NOMO-1 (cell line): ENCODE measurements at regions not wholly inside any gene's neighbourhood (a gene's known extent, or its start where the extent isn't known, plus 50 kb on each side); places are given as distances from the start of the nearest gene placed in this dataset.

Experiments
- DNase-seq, 2 experiments: peaks; one replicate each; lab custom pipeline; 2025; ENCODE audit not compliant: unreplicated experiment in 2 of 2; lab: John Stamatoyannopoulos, UW

DNA sequence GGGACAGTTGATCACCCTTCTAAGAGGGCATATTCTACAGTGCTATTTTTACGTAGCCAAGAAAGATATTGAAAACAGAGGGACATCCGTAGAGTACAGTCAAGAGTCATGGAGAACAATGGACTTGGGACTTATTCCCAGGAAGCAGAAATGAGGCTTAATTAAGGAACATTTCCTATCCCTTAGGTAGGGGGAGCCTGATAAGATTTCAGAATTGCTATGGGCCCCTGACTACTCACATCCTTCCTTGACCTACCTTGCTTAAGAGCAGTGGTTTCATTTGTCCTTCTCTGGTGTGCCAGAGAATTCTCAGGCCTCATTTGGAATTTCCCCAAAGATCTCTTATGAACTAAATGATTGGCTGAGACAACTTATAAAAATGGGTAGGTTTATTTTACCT is 189.5 kb upstream of the DTNBP1 start:
- DNase-seq, result no peak

DNA sequence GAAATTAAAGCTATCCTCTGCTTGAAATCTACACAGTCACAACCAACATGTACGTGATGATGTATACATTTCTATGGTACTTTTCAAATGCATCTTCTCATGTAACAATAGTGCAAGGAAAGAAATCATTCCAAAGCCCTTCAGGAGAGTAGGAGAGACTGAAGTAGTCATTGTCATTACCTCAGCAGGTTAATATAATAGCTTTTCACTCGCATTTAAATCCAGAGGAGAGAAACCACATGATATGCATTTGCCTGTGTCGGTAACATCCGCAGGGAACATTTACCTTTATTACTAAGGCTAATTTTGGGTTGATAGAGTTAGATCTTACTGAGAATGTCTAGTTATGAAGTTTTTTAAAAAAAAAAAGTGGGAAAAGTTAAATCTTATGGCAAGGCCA is 186.6 kb upstream of the DTNBP1 start:
- DNase-seq, result no peak

DNA sequence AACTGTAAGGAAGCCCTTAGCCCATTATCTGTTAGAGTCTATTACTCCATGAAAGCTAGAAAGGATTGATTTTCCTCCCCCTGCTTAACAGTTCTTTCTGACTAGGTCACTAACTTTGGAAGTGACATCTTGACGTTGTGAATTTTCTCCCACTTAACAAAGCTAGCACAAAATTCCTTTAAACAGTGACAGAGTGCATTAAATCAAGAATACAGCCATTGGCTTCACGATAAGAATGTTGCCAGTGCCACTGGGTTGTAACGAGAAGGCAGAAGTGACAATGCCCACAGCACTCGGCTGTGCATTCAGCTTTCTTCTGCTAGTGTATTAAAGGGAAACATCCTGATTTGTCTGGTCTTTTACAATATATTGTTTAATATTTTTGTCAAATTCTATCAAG is 182.7 kb upstream of the DTNBP1 start:
- DNase-seq, result no peak

DNA sequence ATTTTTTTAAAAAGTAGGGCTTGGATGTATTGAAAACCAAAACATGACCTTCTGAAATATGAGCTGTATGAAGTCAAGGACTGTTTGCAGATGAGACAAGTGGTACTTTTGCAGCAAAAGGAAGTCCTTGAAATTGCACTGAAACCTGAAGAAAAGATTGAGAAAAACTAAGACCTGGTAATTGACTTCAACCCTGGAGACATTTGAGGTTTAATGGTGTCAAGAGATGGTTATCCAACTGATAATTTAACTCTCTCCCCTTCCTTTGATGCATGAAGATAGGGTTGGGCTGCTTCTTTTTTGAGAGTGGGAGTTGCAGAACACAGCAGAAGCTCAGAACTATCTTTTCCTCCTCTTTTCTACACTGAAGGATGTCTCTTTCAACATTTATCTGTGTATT is 180.9 kb upstream of the DTNBP1 start:
- no peak for DNase-seq

DNA sequence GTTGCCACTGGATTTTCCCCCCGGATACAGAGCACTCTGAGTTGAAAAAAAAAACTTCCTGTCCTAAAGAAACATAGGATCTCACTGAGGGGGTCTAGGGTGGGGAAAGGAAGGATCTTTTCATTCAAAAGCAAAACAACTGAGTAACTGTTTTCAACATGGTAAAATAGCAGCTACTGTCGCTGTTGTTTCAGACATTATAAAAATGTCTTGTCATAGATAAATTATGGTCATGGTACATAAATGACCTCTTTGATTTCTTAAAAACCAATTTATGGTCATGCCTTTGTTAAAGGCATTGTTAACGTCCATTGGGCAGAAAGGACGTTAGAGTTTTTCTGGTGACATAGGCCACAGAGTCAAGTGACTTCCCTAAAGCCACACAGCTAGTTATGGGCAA is 180.4 kb upstream of the DTNBP1 start:
- DNase-seq, result no peak

DNA sequence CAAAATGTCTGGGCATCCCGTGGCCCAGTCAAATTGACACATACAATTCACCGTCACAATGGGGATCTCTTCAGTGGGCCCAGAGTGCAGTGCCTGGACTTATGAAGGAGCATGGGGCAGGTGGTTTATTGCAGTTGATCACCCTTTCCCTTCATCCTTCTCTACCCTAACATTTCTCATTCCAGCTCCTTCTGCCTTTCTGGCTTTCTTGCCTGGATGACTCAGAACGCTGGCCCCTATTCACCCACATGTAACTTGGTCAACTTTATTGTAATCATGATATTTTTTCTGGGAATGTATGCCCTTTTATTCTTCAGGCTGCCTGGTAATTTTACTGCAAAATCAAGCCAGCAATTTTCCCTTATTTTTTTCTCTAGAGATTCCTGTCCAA is 179.9 kb upstream of the DTNBP1 start:
- DNase-seq, result no peak

DNA sequence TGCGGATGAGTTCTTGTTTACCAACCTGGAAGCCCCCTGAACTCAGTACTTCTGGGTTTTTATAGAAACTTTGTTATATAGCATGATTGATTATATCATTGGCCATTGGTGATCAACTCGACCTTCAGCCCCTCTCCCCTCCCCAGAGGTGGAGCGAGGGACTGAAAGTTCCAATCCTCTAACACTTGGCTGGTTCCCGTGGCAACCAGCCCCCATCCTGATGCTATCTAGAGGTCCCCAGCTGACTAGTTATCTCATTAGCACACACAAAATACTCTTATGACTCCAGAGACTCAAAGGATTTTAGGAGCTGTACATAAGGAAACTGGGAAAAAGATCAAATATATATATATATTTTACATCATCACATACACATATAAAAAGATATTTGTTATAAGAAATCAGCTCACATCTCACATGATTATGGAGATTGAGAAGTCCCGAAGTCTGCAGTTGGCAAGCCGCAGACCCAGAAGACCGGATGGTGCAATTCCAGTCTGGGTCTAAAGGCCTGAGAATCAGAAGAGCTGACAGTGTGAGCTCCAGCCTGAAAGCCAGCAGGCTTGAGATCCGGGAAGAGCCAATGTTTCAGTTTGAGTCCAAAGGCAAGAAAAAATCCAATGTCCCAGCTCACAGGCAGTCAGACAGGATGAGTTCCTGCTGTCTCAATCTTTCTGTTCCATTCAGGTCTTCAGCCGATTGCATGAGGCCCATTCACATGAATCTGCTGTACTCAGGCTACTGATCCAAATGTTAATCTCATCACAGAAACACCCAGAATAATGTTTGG is 179.3 kb upstream of the DTNBP1 start:
- no peak for DNase-seq

DNA sequence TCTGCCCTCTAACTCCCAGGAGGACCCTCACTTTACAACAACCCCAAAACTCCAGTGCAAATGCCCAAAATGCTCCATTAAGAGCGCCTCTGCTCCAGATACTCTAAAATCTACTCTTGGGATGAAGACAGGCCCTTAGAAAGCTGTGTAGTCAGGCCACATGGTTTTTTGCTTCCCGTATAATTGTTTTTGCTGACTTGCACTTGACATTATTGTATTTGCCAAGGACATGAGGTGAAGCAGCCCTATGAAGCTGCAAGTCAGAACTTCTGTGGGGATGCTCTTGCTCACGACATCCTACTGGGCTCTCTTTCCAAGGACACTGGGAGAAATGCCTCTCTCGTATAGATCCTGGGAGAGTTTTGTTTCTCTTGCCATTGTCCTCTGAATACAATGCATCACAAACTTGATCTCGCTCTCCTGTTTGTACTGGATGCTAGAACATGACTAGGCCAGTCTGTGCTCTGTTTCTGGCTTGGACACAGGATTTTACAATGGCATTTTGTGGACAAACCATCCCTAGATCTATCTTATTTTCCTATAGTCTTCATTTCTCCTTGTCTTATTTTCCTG is 177.2 kb upstream of the DTNBP1 start:
- no peak for DNase-seq

DNA sequence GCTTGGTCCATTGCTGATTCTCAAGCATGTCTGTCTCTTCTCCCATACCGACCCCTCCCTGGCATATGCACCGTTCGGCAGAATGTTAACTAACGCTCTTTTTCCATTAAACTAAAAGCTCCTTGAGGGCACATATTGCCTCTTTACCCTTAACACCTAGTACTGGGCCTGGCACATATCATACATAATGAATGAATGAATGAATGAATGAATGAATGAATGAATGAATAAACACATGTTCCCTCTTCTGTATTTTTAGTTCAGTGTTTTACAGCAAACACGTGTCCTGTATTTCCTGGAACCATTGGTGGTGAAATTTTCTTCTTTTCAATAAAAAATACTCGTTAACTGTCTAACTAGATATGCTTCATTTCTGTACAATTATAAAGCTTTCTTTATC is 174.4 kb upstream of the DTNBP1 start:
- DNase-seq, result no peak

DNA sequence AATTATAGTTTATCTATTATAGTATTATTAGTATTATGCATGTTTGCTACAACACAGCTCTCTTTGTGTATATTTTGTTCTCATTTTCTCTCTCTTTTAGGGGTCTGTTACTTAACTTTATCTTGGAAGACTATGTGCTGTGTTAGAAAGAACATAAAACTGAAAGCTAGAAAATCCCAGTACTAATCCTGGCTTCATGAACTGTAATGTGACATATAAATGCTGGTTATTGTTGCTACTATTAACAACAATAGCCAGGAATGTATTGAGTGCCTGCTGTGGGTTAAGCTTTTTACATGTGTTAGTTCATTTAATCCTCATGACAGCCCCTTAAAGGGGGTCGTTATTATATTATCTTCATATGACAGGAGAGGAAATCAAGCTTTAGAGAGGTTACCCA is 170.0 kb upstream of the DTNBP1 start:
- DNase-seq, result no peak

DNA sequence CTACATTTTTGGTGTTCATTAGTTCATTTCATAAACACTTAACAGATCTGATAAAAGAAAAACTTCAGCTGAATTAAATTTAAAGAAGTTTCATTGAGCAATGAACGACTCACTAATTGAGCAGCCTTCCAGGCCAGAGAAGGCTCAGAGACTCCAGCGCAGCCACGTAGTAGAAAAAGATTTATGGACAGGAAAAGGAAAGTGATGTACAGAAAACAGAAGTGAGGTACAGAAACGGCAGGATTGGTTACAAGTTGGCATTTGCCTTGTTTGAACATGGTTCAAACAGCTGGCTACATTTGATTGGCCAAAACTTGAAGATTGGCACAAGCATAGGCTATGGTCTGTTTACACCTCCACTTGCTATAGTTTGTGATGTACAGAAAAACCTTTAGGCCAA is 166.3 kb upstream of the DTNBP1 start:
- DNase-seq, result peak; percentile 47 to 83

DNA sequence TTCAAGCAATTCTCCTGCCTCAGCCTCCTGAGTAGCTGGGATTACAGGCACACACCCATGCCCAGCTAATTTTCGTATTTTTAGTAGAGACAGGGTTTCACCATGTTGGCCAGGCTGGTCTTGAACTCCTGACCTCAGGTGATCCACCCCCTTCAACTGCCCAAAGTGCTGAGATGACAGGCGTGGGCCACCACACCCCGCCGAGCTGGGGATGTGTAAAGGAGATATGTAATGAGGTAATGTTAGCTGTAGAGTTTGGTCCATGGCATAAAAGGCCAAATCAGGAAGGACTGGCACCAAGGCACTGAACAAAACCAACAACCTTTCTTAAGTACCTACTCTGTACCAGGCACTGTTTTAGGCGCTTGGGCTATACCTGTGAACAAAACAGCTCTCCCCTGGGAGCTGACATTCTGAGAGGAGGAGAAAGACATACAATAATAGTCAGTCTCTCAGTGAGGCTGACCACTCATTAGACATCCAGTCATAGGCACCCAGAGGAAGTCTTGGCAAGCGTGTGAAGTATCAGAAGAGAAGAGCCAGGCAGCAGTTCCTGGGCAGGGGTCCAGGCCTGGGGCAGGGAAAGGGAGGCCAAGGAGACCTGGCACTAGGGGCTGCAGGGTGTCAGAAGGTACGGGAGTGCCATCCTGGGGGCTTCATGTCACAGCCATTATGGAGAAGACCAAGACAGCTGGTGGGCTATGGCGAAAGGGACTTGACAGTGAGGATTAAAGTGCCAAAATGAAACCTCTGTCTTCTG is 164.8 kb upstream of the DTNBP1 start:
- no peak for DNase-seq

DNA sequence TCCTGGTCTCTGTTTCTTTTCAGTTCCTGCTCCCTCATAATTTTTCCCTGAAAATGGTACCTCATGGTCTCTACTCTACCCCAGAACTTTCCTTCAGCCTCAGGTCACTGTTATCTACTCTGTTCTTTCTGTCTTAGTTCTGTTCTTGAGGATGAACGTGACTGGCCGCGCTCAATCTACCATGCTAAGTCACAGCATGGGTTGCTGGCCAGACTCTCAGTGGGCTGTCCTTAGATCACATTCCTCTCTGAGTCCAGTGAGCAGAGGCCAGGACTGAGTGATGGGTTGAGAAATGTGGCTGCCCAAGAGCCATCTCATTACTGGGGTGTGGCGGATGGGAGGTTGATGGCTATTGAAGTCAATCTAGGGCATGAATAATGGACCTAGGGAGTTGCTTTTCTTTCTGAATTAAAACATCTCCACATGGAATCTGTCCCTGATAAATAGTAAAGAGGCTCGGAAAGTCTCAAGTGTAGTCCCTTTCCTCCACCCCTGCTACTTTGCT is 164.0 kb upstream of the DTNBP1 start:
- DNase-seq, result no peak

DNA sequence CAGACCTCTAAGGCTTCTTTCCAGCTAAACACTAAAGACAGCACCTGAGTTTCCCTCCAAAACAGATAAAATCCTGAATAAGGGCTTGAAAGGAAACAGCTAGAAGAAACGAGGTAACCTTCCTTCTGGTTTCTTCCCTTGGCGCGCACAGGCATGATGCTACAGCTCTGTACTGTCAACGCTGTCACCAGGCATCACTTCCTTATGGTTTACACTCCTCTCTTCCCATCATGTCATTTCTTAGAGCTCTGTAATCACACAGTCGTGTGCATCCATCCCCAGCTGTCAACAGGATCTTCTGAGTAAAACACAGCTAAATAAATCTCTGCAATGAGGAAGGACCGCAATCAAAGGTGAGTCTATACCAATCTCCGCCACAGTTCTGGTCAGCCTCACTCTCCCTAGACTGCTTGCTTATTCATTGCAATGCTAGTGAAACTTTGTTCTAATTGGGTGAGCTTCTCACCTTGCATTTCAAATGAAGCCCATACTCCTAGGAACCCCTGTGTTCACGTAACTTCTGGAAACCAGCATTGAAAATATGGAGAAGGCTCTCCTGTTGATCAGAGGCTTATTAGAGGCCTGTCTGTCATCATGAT is 162.6 kb upstream of the DTNBP1 start:
- DNase-seq, result no peak

DNA sequence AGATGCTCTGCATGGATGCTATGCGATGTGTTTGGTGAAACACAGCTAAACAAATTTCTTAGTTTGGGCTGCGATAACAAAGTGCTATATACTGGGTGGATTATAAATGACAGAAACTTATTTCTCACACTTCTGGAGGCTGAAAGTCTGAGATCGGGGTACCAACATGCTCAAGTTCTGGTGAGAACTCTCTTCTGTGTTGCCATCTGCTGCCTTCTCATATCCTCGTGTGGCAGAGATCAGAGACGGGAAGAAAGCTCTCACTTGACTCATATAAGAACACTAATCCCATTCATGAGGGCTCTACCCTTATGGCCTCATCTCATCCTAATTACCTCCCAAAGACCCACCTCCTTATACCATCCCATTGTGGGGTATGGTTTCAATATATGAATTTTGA is 162.0 kb upstream of the DTNBP1 start:
- DNase-seq, result no peak

DNA sequence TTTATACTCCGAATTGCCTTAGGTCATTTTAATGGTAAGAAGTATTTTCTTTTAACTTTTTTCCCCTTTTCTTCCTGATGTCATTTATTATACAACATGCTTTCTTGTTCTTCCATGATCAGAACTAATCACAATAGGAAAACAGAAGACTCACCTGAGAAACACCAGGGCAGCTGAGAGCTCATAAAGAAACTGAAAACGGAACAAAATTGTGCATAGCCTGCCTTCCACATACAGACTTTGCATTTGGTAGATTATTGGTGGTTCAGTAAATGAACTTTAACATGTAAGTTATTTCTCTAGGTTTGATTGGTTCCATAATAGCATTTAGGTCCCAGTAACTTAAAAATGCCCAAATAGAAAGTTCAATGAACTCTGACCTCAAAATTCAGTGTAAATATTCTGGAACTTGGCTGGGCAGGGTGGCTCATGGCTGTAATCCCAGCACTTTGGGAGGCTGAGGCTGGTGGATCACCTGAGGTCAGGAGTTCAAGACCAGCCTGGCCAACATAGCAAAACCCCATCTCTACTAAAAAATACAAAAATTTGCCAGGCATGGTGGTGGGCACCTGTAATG is 161.1 kb upstream of the DTNBP1 start:
- DNase-seq, result no peak

DNA sequence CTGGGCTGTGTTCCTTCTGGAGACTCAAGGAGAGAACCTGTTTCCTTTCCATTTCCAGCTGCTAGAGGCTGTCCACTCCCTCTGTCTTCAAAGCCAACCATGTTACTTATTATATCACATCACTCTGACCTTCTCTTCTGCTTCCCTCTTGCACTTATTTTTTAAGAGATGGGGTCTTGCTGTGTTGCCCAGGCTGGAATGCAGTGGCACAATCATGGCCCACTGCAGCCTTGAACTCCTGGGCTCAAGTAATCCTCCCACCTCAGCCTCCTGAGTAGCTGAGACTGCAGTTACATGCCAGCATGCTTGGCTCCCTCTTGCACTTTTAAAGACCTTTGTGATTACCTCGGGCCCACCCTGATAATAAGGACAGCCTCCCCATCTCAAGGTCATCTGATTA is 160.0 kb upstream of the DTNBP1 start:
- DNase-seq, result no peak

DNA sequence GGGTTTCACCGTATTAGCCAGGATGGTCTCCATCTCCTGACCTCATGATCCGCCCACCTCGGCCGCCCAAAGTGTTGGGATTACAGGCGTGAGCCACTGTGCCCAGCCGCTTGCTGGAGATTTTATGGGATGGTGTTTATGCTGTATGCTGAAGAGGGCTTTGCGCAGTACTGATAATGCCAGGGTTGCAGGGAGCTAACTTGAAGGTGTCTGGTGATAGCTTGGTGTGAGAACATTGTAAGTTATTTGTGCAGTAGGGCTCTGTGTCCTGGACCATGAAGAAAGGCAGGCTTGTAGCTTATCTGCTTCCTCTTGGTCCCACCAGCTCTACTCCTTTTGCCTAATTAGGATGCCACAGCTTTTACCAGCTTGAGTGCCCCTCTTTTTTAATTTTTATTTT is 157.0 kb upstream of the DTNBP1 start:
- no peak for DNase-seq

DNA sequence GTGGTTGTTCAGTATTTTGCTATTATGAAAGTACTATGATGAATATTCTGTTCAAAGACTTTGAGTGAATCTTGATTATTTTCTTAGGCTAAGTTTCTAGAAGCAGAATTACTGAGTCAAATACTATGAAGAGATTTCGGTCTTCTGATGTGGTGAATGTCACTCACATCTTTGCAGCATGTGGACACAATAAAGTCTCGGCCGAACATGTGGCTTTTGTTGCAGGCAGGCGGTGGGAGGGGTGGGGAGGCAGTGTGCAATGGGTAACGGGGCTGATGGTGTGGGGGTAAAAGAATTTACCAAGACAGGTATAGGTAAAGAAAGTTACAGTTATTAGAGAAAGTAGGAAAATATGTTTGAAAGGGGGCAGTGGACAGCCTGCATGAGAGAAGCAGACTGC is 156.4 kb upstream of the DTNBP1 start:
- DNase-seq, result no peak

DNA sequence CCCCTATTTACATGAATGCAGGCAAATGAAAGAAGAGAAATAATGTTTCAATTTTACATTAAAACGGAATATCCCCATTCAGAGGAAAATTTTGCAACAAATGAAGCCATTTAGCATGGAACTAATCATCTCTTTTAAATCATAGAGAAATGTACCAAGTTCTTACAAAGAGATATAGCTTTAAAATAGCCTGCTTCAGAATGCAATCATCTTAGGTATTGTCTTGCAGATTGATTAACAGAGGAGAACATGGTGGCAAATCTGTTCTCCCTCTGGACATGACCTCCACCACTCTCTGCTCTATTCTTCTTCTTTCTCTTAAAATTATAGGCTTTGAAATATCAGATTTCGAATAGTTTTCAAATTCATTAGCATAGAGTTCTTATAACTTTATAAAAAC is 155.7 kb upstream of the DTNBP1 start:
- no peak for DNase-seq

DNA sequence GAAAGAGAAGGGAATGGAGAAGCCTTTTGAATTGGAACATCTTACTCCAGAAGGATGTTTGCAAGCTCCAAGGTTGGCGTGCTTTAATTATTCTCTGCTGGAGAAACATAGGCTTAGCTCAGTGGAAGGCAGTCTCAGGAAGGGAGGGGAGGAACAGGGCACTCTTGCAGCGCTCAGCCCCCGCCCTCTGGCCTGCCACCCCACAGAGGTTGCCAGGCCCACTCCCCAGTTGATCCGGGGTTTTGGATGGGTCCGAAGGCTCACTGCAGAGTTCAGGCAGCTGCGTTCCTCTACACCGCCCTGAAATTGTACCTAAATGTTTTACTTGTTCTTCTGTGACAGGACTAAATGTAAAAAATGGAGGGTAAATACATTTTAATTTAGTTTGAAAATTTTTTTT is 155.2 kb upstream of the DTNBP1 start:
- DNase-seq, result no peak
